SU-DHL-6 (cell line): ENCODE measurements at regions not wholly inside any gene's neighbourhood (a gene's known extent, or its start where the extent isn't known, plus 50 kb on each side); places are given as distances from the start of the nearest gene placed in this dataset.

ENCODE experiments used
- H2AFZ ChIP-seq: fragments of 200-600 bp; sonication (generic); 2 replicates; pipeline ENCODE4 v1.6.1; 2014; ENCODE audit warnings: low read depth, mild to moderate bottlenecking, moderate library complexity, mixed read lengths, antibody characterized with exemption, low read length; ENCODE audit not compliant: severe bottlenecking
- H3F3A ChIP-seq: fragments of 200-600 bp; shearing (Covaris generic); 2 replicates; pipeline ENCODE4 v1.6.0; 2016; ENCODE audit warnings: antibody characterized with exemption, mild to moderate bottlenecking; ENCODE audit not compliant: insufficient read depth
- H3K27ac ChIP-seq: fragments of 200-600 bp; sonication (generic); 2 replicates; pipeline ENCODE4 v1.5.1; 2016; ENCODE audit warnings: low read depth, mild to moderate bottlenecking, low read length, moderate library complexity, mixed read lengths
- H3K27me3 ChIP-seq: fragments of 200-600 bp; sonication (generic), shearing (Covaris generic); 2 replicates; pipeline ENCODE4 v1.6.0; 2014; ENCODE audit warnings: mild to moderate bottlenecking, low read length
- H3K36me3 ChIP-seq: fragments of 200-600 bp; sonication (generic); 2 replicates; pipeline ENCODE4 v1.6.1; 2014; ENCODE audit warnings: mild to moderate bottlenecking, low read length, mixed read lengths
- H3K4me2 ChIP-seq: fragments of 300-600, 200-600 bp; shearing (Covaris generic), sonication (generic); 2 replicates; pipeline ENCODE4 v1.6.0; 2014; ENCODE audit warnings: low read length, low read depth, mild to moderate bottlenecking; ENCODE audit not compliant: poor library complexity, severe bottlenecking
- H3K4me3 ChIP-seq: fragments of 200-600 bp; sonication (generic); 2 replicates; pipeline ENCODE4 v1.5.1; 2014; ENCODE audit warnings: antibody characterized with exemption, low read length, mild to moderate bottlenecking, mixed read lengths; ENCODE audit not compliant: insufficient read depth, poor library complexity, severe bottlenecking
- H3K79me2 ChIP-seq: fragments of 200-600 bp; sonication (generic); 2 replicates; pipeline ENCODE4 v1.6.1; 2014; ENCODE audit warnings: mild to moderate bottlenecking, low read length, moderate library complexity; ENCODE audit not compliant: insufficient read depth
- H3K9ac ChIP-seq: fragments of 200-600 bp; sonication (generic); 2 replicates; pipeline ENCODE4 v1.7.0; 2014; ENCODE audit warnings: mild to moderate bottlenecking, low read length
- H3K9me2 ChIP-seq: fragments of 200-600 bp; sonication (generic); replicated peaks from 2 replicates; pipeline ENCODE4 v1.6.1; 2014; ENCODE audit warnings: low read length; ENCODE audit not compliant: insufficient read depth
- H3K9me3 ChIP-seq: fragments of 200-600 bp; sonication (generic); 2 replicates; pipeline ENCODE4 v1.6.1; 2014; ENCODE audit warnings: low read length, mixed read lengths; ENCODE audit not compliant: insufficient read depth
- H4K20me1 ChIP-seq: fragments of 200-600 bp; sonication (generic); 2 replicates; pipeline ENCODE4 v1.6.1; 2014; ENCODE audit warnings: low read depth, mild to moderate bottlenecking, antibody characterized with exemption, low read length, moderate library complexity, mixed read lengths
- EZH2phosphoT487 ChIP-seq: fragments of 200-600 bp; sonication (generic), shearing (Covaris generic); conservative IDR thresholded peaks from 2 replicates; pipeline ENCODE4 v1.6.1; 2018; ENCODE audit warnings: mild to moderate bottlenecking, antibody characterized with exemption, low read length, moderate library complexity, mixed read lengths
- TF ChIP-seq, protein P1 (sequence below): fragments of 200-600 bp; sonication (generic); IDR thresholded peaks from one replicate; pipeline ENCODE4 v1.5.1; 2017; ENCODE audit warnings: antibody characterized with exemption, mild to moderate bottlenecking, low read length, moderate library complexity; ENCODE audit not compliant: insufficient read depth, poor library complexity, severe bottlenecking

DNA sequence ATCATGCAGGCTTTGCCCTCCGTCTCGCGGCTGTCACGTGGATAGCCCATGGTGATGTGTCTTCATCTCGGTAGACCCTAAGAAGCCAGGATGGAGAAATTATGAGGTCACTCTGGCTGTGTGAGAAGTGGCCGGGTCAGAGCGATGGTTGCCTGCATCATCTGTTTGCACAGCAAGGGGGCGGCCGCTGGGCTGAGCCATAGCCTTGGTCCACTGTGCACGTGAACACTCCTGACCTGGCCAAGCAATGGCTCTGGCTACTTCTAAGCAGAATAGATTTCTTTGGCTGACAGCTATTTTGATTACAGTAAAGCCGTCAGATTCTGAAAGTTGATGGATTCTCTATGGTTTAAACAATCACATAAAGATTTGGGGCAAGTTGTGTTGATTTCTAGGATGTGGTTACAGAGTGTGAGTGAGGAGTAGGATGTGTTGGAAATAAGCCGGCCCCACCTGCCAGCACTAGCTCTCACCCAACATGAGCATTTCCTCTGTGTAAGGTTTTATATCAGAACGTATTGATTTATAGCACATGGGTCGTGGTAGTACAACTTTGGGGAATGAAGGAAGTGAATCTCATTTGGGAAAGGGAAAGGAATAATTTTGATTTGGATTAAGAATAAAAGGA is 214.4 kb upstream of the GPR26 start:
- Histone ChIP-seq H3K9me3 (no peaks in the 10 kb centered on the region), H3F3A (no peaks in the 10 kb centered on the region), H4K20me1 (no peaks in the 10 kb centered on the region), H3K9me2 (no peaks in the 10 kb centered on the region), H3K4me3 (no peak overlapping the region), H3K27ac (no peak overlapping the region), H2AFZ (no peak overlapping the region), H3K4me2 (no peak overlapping the region), H3K79me2 (no peaks in the 10 kb centered on the region), H3K36me3 (no peaks in the 10 kb centered on the region), H3K27me3 (no peaks in the 10 kb centered on the region), H3K9ac (no peak overlapping the region)
- no peak for TF ChIP-seq EZH2phosphoT487
- TF ChIP-seq, protein P1, sequence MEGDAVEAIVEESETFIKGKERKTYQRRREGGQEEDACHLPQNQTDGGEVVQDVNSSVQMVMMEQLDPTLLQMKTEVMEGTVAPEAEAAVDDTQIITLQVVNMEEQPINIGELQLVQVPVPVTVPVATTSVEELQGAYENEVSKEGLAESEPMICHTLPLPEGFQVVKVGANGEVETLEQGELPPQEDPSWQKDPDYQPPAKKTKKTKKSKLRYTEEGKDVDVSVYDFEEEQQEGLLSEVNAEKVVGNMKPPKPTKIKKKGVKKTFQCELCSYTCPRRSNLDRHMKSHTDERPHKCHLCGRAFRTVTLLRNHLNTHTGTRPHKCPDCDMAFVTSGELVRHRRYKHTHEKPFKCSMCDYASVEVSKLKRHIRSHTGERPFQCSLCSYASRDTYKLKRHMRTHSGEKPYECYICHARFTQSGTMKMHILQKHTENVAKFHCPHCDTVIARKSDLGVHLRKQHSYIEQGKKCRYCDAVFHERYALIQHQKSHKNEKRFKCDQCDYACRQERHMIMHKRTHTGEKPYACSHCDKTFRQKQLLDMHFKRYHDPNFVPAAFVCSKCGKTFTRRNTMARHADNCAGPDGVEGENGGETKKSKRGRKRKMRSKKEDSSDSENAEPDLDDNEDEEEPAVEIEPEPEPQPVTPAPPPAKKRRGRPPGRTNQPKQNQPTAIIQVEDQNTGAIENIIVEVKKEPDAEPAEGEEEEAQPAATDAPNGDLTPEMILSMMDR = no peak

DNA sequence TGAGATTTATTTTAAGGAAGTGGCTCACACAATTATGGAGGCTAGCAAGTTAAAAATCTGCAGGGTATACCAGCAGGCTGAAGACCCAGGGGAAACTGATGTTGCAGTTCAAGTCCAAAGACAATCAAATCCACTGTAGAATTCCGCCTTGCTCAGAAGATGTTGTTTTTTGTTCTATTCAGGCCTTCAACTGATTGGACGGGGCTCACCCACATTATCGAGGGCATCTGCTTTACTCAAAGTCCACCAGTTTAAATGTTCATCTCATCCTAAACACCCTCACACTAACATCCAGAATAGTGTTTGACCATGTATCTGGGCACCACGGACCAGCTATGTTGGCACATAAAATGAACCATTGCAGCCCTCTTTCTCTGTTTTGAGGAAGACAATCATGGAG is 211.2 kb upstream of the GPR26 start:
- Histone ChIP-seq H3K4me3 (no peak overlapping the region), H3K4me2 (no peak overlapping the region), H2AFZ (no peak overlapping the region), H3K27me3 (no peaks in the 10 kb centered on the region), H3F3A (no peaks in the 10 kb centered on the region), H3K9me2 (no peaks in the 10 kb centered on the region), H3K27ac (no peak overlapping the region), H3K79me2 (no peaks in the 10 kb centered on the region), H3K36me3 (no peaks in the 10 kb centered on the region), H3K9ac (no peak overlapping the region), H4K20me1 (no peaks in the 10 kb centered on the region), H3K9me3 (no peaks in the 10 kb centered on the region)
- no peak for TF ChIP-seq EZH2phosphoT487
- TF ChIP-seq, protein P1 = no peak

DNA sequence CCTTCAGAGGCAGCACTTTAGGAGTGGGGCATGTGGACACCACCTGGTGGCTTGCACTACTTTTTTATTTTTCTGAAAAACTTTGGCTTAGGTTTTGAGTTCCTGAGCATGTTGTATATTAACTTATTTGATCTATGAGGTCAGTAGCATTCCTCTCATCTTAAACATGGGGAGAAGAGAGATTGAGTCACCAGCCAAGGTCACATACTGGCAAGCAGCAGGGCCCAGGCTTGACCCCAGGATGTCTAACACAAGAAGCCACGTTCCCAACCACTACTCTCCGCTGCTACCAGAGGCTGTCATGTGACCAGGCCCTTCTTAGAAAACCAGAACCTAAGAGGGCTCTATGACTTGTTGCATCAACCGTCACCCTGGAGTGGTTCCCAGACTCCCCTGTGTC is 210.3 kb upstream of the GPR26 start:
- Histone ChIP-seq H3K9me2 (no peaks in the 10 kb centered on the region), H3K27ac (no peak overlapping the region), H3K79me2 (no peaks in the 10 kb centered on the region), H3K4me2 (no peak overlapping the region), H3K4me3 (no peak overlapping the region), H3K27me3 (no peaks in the 10 kb centered on the region), H2AFZ (no peak overlapping the region), H4K20me1 (no peaks in the 10 kb centered on the region), H3K36me3 (no peaks in the 10 kb centered on the region), H3K9me3 (no peaks in the 10 kb centered on the region), H3F3A (no peaks in the 10 kb centered on the region), H3K9ac (no peak overlapping the region)
- no peak for TF ChIP-seq EZH2phosphoT487
- TF ChIP-seq, protein P1 = no peak
